ENCODE measurements at regions not wholly inside any gene's neighbourhood (a gene's known extent, or its start where the extent isn't known, plus 50 kb on each side); places are given as distances from the start of the nearest gene placed in this dataset.

DNA sequence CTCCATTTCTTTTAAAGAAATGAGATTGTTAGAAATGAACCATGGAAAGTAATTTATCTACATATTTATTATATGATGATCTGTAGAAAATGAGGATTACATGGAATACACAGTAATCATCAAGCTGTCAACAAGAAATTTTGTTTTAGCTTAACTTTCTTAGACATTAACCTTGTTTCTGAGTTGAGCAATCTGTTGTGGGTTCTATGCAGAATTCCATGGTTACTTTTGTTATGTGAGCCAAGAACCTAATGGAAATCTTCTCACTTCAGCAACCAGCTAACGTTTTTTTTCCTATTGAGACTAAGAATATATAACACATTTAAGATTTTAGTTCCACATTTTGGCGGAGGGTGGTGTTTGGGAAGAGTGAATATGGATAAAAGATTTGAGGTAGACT, 136.1 kb upstream of the SLC4A4 start:
- DNase-seq (ENCODE audit: insufficient read length, low spot score): no peak
- FAIRE-seq: no peak
- TF ChIP-seq, protein P1, sequence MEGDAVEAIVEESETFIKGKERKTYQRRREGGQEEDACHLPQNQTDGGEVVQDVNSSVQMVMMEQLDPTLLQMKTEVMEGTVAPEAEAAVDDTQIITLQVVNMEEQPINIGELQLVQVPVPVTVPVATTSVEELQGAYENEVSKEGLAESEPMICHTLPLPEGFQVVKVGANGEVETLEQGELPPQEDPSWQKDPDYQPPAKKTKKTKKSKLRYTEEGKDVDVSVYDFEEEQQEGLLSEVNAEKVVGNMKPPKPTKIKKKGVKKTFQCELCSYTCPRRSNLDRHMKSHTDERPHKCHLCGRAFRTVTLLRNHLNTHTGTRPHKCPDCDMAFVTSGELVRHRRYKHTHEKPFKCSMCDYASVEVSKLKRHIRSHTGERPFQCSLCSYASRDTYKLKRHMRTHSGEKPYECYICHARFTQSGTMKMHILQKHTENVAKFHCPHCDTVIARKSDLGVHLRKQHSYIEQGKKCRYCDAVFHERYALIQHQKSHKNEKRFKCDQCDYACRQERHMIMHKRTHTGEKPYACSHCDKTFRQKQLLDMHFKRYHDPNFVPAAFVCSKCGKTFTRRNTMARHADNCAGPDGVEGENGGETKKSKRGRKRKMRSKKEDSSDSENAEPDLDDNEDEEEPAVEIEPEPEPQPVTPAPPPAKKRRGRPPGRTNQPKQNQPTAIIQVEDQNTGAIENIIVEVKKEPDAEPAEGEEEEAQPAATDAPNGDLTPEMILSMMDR (IDR thresholded peaks at IDR 0.05; ENCODE audit: insufficient read depth, missing control alignments): no peak

DNA sequence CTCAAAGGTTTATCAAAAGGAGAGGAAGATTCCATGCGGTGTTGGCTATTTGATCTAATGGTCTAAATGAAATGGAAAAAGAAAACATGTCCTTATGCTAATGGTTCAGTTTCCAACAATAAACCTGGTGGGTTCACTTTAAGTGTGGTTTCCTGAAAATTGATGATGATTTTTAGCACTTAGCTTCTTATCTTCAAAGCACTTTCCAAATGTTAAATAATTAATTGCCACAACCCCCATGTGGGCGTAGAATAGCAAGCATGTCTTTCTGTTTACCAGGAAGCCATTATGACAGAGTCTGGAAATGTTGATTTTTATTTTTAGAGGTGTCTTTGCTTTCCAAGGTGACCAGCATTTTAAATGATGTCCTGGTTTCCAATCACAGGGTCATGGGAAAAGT, 134.8 kb upstream of the SLC4A4 start:
- TF ChIP-seq, protein P1 (IDR thresholded peaks at IDR 0.05; ENCODE audit: insufficient read depth, missing control alignments): no peak
- FAIRE-seq (no peak), DNase-seq (ENCODE audit: insufficient read length, low spot score) (no peak)

DNA sequence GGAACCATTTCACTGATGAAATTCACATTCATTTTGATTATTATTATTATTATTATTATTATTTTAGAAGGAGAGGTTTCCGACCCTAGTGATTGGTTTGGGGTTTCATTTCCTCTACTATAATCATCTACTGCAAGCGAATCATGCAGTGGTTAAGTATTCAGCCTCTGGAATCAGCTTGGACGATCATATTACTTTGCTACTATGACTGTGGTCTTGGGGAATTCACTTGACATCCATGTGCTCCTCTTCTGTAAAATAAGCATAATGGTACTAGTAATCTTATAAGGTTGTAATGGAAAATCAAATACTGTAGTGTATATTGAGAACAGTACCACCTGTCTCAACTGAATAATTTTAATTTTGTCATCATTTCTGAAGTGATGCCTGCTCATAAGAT, 132.1 kb upstream of the SLC4A4 start:
- FAIRE-seq: no peak
- TF ChIP-seq, protein P1 (IDR thresholded peaks at IDR 0.05; ENCODE audit: insufficient read depth, missing control alignments): no peak
- DNase-seq (ENCODE audit: insufficient read length, low spot score): no peak

GRCh38 chr4:71209161-71209560, 129.7 kb upstream of the SLC4A4 start:
- TF ChIP-seq, protein P1 (IDR thresholded peaks at IDR 0.05; ENCODE audit: insufficient read depth, missing control alignments): no peak
- no peak for DNase-seq (ENCODE audit: insufficient read length, low spot score)
- FAIRE-seq: no peak

- no peak for FAIRE-seq
- no peak for DNase-seq (ENCODE audit: insufficient read length, low spot score)
These were observed 128.0 kb upstream of the SLC4A4 start for GRCh38 chr4:71210823-71211222.

DNA sequence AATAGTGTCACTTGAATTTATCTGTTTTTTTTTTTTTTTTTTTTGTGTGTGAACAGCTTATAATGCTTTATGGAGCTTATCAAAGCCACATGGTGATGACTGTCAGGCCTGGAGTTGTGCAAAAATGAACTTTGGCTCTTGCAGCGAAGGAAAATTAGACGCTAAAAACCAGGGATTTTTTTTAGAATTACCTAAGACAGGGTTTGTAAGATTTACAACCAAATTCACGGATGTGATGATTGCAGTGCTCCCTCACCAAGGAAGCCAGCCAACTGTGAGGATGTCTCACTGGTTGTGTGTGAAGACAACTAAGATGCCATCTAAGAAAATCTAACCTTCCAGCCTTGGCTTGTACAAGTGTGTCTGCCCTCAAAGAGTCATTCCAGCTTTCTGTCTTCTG, 127.1 kb upstream of the SLC4A4 start:
- DNase-seq (ENCODE audit: insufficient read length, low spot score) (no peak), FAIRE-seq (no peak)
- TF ChIP-seq, protein P1 (IDR thresholded peaks at IDR 0.05; ENCODE audit: insufficient read depth, missing control alignments): no peak

More at GRCh38 chr4:71210823-71211222, 128.0 kb upstream of the SLC4A4 start:
- TF ChIP-seq, protein P1 (IDR thresholded peaks at IDR 0.05; ENCODE audit: insufficient read depth, missing control alignments): no peak

GRCh38 chr4:71212216-71212615, 126.6 kb upstream of the SLC4A4 start:
- no peak for DNase-seq (ENCODE audit: insufficient read length, low spot score)
- no peak for FAIRE-seq
- TF ChIP-seq, protein P1 (IDR thresholded peaks at IDR 0.05; ENCODE audit: insufficient read depth, missing control alignments): no peak
